PC-9 (cell line): ENCODE measurements at regions not wholly inside any gene's neighbourhood (a gene's known extent, or its start where the extent isn't known, plus 50 kb on each side); places are given as distances from the start of the nearest gene placed in this dataset.

Experiments used
- BruUV-seq: library from RNA; stranded (reverse); fragments of 400-500 nt; replicated peaks from 2 replicates; lab custom pipeline; 2021; lab: Mats Ljungman, UMichigan
- CTCF ChIA-PET: fragments of 300-600 bp; sonication (Branson Sonifier 250); formaldehyde crosslinking; loops from one replicate; lab custom pipeline; 2022; ENCODE audit warnings: antibody characterized with exemption; lab: Charles Lee
- POLR2A ChIA-PET: fragments of 300-600 bp; sonication (Branson Sonifier 250); formaldehyde crosslinking; loops from one replicate; lab custom pipeline; 2022; ENCODE audit warnings: antibody characterized with exemption; ENCODE audit not compliant: unreplicated experiment; lab: Charles Lee
- DNase-seq, 2 experiments: peaks; one replicate each; pipeline versions ENCODE4 v3.0.0 to v3.0.0-alpha.2; 2015 to 2022; ENCODE audit warnings: mixed read lengths in 1 of 2
- H2AFZ ChIP-seq: fragments of 200-600 bp; sonication (generic); 2 replicates; pipeline ENCODE4 v1.8.1; 2017; ENCODE audit warnings: antibody characterized with exemption
- H3F3A ChIP-seq: fragments of 200-600 bp; sonication (generic); 2 replicates; pipeline ENCODE4 v1.8.1; 2017; ENCODE audit warnings: antibody characterized with exemption, mild to moderate bottlenecking, low read depth; ENCODE audit not compliant: insufficient read depth
- H3K27ac ChIP-seq: fragments of 200-600 bp; sonication (generic); 2 replicates; pipeline ENCODE4 v1.6.1; 2016; ENCODE audit warnings: mixed run types
- H3K27me3 ChIP-seq: fragments of 200-600 bp; sonication (generic); 2 replicates; pipeline ENCODE4 v1.6.1; 2016; ENCODE audit warnings: low read depth, mixed run types; ENCODE audit not compliant: insufficient read depth
- H3K36me3 ChIP-seq: fragments of 200-600 bp; sonication (generic); 2 replicates; pipeline ENCODE4 v1.6.1; 2016; ENCODE audit warnings: low read depth, mixed run types
- H3K4me1 ChIP-seq: fragments of 200-600 bp; sonication (generic); replicated peaks from 2 replicates; pipeline ENCODE4 v1.6.1; 2016; ENCODE audit warnings: mixed run types; ENCODE audit not compliant: insufficient read depth
- H3K4me2 ChIP-seq: fragments of 200-600 bp; sonication (generic); 2 replicates; pipeline ENCODE4 v1.6.1; 2017; ENCODE audit warnings: mixed run types
- H3K4me3 ChIP-seq: fragments of 200-600 bp; sonication (generic); 2 replicates; pipeline ENCODE4 v1.6.1; 2016; ENCODE audit warnings: mixed run types
- H3K79me2 ChIP-seq: fragments of 200-600 bp; sonication (generic); 2 replicates; pipeline ENCODE4 v1.6.1; 2017; ENCODE audit warnings: low read depth, mixed run types
- H3K9me2 ChIP-seq: fragments of 200-600 bp; sonication (generic); 2 replicates; pipeline ENCODE4 v1.8.1; 2017; ENCODE audit warnings: mild to moderate bottlenecking; ENCODE audit not compliant: insufficient read depth
- H3K9me3 ChIP-seq: fragments of 200-600 bp; sonication (generic); 2 replicates; pipeline ENCODE4 v1.8.1; 2016; ENCODE audit warnings: low read depth; ENCODE audit not compliant: insufficient read depth
- H4K20me1 ChIP-seq: fragments of 200-600 bp; sonication (generic); 2 replicates; pipeline ENCODE4 v1.8.1; 2017; ENCODE audit not compliant: insufficient read depth
- EZH2 ChIP-seq: fragments of 200-600 bp; sonication (generic); IDR thresholded peaks from 2 replicates; pipeline ENCODE4 v1.8.0; 2017; ENCODE audit warnings: antibody characterized with exemption, low read depth
- intact Hi-C: fragments of 100-400 bp; cut with micrococcal nuclease; formaldehyde crosslinking; loops from one replicate; pipeline ENCODE4 v1.10.0; 2022; ENCODE audit not compliant: unreplicated experiment
- TF ChIP-seq, protein P1 (sequence below): fragments of 200-600 bp; sonication (generic); conservative IDR thresholded peaks from 2 replicates; pipeline ENCODE4 v1.6.1; 2017; ENCODE audit warnings: mixed run types, antibody characterized with exemption, mild to moderate bottlenecking, moderate library complexity

DNA sequence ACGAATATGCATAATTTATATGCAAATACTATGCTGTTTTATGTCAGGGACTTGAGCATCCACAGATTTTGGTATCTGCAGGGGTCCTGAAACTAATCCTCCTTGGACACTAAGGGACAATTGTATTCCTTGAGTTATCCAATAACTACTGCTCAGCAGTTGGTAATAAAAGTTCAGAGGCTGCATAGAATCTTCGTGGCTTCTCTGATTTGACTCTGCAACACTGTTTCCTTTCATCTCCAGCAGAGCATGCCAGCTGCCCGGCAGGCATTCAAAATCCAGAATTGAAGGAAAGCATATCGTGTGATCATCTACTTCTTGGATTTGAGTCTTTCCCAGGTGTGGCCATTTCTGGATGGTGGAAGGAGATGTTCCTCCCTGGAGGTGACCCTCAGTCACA lies 64.5 kb upstream of the MRI1 start:
- Histone ChIP-seq H3K36me3 (no peaks in the 10 kb centered on the region), H3K27ac (no peak overlapping the region), H3K4me3 (no peak overlapping the region), H3K4me2 (no peak overlapping the region), H3K79me2 (no peaks in the 10 kb centered on the region), H3K9me3 (no peaks in the 10 kb centered on the region), H2AFZ (no peak overlapping the region), H3F3A (no peaks in the 10 kb centered on the region), H3K9me2 (no peaks in the 10 kb centered on the region), H3K27me3 (peaks cover 68% of the 10 kb centered on the region), H4K20me1 (no peaks in the 10 kb centered on the region), H3K4me1 (no peaks in the 10 kb centered on the region)
- CTCF ChIA-PET = no interaction called here
- no TSS peak for BruUV-seq
- POLR2A ChIA-PET = no interaction called here
- TF ChIP-seq, protein P1, sequence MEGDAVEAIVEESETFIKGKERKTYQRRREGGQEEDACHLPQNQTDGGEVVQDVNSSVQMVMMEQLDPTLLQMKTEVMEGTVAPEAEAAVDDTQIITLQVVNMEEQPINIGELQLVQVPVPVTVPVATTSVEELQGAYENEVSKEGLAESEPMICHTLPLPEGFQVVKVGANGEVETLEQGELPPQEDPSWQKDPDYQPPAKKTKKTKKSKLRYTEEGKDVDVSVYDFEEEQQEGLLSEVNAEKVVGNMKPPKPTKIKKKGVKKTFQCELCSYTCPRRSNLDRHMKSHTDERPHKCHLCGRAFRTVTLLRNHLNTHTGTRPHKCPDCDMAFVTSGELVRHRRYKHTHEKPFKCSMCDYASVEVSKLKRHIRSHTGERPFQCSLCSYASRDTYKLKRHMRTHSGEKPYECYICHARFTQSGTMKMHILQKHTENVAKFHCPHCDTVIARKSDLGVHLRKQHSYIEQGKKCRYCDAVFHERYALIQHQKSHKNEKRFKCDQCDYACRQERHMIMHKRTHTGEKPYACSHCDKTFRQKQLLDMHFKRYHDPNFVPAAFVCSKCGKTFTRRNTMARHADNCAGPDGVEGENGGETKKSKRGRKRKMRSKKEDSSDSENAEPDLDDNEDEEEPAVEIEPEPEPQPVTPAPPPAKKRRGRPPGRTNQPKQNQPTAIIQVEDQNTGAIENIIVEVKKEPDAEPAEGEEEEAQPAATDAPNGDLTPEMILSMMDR = no peak
- TF ChIP-seq EZH2 = no peak
- DNase-seq = no peak
- intact Hi-C loops = no loop called here

DNA sequence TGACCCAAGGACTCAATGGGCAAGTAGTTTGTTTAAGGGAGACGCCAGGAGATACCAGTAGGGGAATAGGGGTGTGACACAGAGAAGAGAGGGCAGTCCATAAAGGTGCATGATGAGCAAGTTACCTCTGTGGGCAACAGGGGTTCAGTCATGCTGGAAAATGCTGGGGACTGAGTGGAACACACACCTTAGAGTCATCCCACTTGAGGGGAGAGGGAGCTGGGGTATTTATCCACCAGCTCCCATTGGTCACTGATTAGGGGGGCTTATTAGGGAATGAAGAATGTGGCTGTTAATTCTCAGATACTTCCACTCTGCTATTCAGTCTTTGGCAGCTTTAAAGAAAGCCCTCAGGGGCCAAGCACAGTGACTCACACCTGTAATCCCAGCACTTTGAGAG lies 67.5 kb upstream of the MRI1 start:
- TF ChIP-seq, protein P1 = no peak
- TF ChIP-seq EZH2 = no peak
- no peak overlapping the region for H3K4me2 ChIP-seq
- ChIA-PET CTCF (no interaction called here), POLR2A (no interaction called here)
- no TSS peak for BruUV-seq
- H2AFZ ChIP-seq = no peak overlapping the region
- no peaks in the 10 kb centered on the region for H3K79me2 ChIP-seq
- H3K9me2 ChIP-seq = no peaks in the 10 kb centered on the region
- intact Hi-C loops = no loop called here
- peaks cover 93% of the 10 kb centered on the region for H3K27me3 ChIP-seq
- H3K4me3 ChIP-seq = no peak overlapping the region
- DNase-seq = no peak
- no peak overlapping the region for H3K27ac ChIP-seq
- H4K20me1 ChIP-seq = no peaks in the 10 kb centered on the region
- no peaks in the 10 kb centered on the region for H3K9me3 ChIP-seq
- no peaks in the 10 kb centered on the region for H3K4me1 ChIP-seq
- no peaks in the 10 kb centered on the region for H3K36me3 ChIP-seq
- H3F3A ChIP-seq = no peaks in the 10 kb centered on the region

DNA sequence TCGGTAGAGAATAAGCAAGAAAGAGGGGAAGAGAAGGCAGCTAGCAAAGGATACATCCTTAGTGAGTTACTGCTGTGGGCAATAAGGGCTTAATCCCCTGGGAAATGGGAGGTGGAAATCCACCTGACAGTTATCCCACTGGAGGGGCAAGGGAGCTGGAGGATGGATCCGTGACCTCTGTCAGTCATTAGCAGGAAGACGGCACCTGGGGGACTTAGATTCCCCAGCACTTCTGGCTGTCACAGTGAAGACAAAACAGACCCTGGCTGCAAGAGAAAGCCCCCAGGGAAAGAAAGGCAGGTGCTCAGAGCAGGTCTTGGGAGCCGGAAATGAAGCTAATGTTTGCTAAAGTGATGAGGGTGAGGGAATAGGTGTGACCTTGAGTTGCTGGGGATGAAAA lies 70.4 kb upstream of the MRI1 start:
- H3K27ac ChIP-seq = no peak overlapping the region
- H3K4me2 ChIP-seq = no peak overlapping the region
- BruUV-seq = no TSS peak
- no peaks in the 10 kb centered on the region for H3K79me2 ChIP-seq
- no peak overlapping the region for H3K4me3 ChIP-seq
- peaks cover 89% of the 10 kb centered on the region for H3K27me3 ChIP-seq
- H3F3A ChIP-seq = no peaks in the 10 kb centered on the region
- no peak for DNase-seq
- TF ChIP-seq, protein P1 = no peak
- no peak for TF ChIP-seq EZH2
- no peaks in the 10 kb centered on the region for H3K4me1 ChIP-seq
- intact Hi-C loops = no loop called here
- ChIA-PET CTCF (no interaction called here), POLR2A (no interaction called here)
- no peaks in the 10 kb centered on the region for H3K36me3 ChIP-seq
- no peak overlapping the region for H2AFZ ChIP-seq
- no peaks in the 10 kb centered on the region for H4K20me1 ChIP-seq
- no peaks in the 10 kb centered on the region for H3K9me3 ChIP-seq
- no peaks in the 10 kb centered on the region for H3K9me2 ChIP-seq
